GM18951 (cell line): ENCODE measurements at regions not wholly inside any gene's neighbourhood (a gene's known extent, or its start where the extent isn't known, plus 50 kb on each side); places are given as distances from the start of the nearest gene placed in this dataset.

Source experiments
- POLR2A ChIP-seq: IDR thresholded peaks from 4 replicates; pipeline ENCODE4 v1.6.1; 2011; ENCODE audit warnings: mild to moderate bottlenecking; ENCODE audit not compliant: insufficient read length, insufficient read depth; ENCODE audit errors: extremely low read depth
- in situ Hi-C: fragments of 300-500 bp; cut with MboI; formaldehyde crosslinking; loops from one replicate; pipeline ENCODE4 v1.12.0; 2022; ENCODE audit warnings: low sequenced_read_pairs, mixed read lengths, inconsistent platforms; ENCODE audit not compliant: unreplicated experiment

GRCh38 chr13:31433207-31433606, 233.4 kb downstream of the B3GLCT start:
- TF ChIP-seq POLR2A = no peak
- in situ Hi-C loops = loop anchor here (5.0 kb wide), 1 partner anchor 304 kb away; the partner anchor contains the start of gene RXFP2

DNA sequence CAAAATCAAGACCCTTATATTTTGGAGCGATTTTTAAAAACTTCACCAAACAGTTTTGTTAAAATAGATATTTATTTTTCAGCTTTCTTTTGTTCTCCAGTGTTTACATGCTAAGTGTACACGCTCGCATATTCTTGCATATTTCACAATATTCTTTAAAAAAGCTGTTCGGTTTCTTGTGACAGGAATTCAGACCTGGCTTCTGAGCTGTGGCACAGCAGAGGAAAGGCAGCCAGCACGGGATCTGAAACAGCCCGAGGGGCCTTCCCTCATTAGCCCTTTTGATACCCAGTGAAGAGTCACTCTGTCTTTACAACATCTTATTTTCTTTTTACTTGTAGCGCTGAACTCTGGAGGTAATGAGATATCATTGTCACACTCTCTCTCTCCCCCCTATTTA, 234.0 kb downstream of the B3GLCT start:
- in situ Hi-C loops = loop anchor here (5.0 kb wide), 1 partner anchor 304 kb away; the partner anchor contains the start of gene RXFP2
- TF ChIP-seq POLR2A = no peak

- no peak for TF ChIP-seq POLR2A
- in situ Hi-C loops = loop anchor here (5.0 kb wide), 1 partner anchor 303 kb away; the partner anchor contains the start of gene RXFP2
These were observed 234.8 kb downstream of the B3GLCT start for GRCh38 chr13:31434613-31435012.

DNA sequence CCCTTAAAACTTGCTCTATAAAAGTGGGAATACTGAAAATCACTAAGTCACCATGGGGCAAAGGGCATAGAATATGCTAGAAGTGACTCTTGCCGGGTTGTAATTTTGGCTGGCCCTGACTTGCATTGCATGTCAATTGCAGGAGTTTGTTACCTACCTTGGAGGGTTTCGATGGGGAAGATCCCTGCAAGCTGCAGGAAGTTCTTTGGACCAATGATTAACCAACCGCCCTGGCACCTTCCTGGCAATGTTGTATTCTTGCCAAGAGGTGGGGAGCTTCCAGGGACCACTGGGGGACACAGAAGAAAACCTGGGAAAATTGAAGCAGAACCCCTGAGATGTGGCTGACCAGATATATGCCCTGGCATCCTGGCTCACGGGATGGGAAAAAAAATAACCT, 235.8 kb downstream of the B3GLCT start:
- no peak for TF ChIP-seq POLR2A
- in situ Hi-C loops = no loop called here

DNA sequence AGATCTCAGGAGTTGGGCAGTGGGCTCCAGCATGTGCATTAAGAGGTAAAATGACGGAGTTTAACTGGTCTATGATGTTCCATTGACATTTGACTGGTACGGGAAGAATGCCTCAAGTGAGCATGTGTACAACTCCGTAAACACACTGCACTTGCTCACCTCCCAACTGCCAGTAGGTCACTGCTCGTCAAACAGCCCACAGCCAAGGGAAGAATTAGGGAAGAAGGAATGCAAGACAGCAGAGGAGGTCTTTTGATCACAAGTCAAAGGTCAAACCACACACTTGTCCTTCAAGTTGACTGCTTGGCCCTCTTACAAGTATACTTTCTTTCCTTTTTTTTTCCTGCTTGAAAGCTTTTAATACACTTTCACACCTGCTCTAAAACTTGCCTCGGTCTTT, 236.7 kb downstream of the B3GLCT start:
- in situ Hi-C loops = no loop called here
- no peak for TF ChIP-seq POLR2A

DNA sequence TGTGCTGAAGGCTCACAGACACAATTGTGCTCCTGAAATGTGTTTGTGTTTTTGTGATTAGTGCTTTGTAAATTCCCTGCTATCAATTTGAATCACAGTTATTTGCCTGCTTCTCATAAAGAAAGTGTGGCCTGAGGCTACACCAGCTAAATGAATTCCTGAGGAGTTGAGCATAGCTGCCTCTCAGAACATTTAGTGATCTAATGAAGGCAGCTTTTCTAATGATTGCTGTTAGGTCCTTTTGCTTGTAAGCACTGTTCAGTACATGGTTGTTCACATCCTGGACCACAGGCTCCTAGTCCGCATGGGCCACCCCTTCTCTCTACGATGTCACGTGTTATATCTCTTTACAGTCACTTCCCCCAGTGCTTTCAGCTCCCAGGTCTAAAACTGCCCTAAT, 238.2 kb downstream of the B3GLCT start:
- no peak for TF ChIP-seq POLR2A
- in situ Hi-C loops = no loop called here

DNA sequence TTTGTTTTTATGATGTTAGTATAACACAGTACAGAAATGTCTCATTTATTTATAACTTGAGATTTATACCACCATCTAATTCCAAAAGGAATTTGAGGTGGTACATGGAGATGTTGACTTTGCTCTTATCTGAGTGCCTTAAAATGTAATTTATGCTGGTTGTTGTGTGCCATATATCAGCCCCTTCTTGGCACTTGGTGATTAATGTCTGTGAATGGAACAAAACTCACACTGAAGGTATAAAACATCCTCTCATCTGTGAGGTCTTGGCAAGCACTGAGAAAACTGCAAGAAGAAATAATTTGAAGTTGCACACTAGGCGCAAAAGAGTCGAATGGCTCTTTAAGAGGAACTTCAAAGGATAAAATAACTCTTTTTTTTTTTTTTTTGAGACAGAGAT, 240.4 kb downstream of the B3GLCT start:
- in situ Hi-C loops = no loop called here
- TF ChIP-seq POLR2A = no peak

DNA sequence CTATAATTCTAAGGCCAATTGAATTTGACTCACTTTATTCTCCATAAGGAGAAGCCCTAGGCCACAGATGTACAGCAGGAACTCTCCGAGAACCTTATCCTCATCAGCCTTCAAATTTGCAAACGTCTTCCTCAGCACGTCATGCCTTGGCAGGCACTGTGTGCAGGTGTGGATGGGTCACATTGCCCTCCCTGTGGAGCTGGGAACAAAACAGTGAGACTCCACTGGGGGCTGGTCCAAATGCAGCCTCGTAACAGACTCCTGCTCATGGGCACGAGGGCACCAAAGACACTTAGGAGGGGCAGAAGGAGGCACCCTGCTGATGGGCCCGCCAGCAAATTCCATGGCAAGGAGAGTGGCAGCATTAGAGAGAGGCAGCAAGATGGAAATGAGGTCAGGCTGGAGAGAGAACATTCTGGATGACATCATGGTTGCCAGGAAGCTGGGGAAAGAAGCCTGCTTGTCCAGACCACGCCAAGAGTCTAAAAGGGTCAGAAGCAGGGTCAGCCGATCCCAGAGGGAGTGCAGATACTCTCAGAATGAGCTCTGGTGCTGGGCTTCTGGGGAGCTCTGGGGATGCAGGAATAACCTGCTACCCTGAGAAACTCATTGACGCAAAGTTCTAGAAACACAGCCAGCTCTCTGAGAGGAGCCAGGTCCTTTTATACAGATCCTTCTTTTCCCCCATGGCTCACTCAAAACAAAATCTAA, 242.2 kb downstream of the B3GLCT start:
- TF ChIP-seq POLR2A = no peak
- in situ Hi-C loops = no loop called here

DNA sequence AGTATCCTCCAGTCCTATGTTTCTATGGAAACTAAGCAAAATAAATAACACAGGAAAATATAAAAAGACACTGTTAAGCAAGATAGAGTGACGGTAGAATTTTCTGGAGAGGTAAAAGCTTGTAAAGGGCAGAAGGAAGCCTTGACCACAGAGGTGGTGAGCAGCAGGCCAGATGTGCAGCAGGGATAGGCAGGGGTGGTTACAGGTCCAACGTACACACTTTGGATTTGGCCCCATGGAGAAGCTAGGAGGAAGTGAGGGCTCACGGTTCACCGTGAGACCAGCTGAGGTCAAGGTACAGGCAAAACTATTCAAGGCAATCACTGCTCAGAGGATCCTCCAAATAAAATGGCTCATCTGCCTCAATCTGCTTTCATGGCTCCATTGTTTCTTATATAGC, 242.8 kb downstream of the B3GLCT start:
- in situ Hi-C loops = no loop called here
- TF ChIP-seq POLR2A = no peak

DNA sequence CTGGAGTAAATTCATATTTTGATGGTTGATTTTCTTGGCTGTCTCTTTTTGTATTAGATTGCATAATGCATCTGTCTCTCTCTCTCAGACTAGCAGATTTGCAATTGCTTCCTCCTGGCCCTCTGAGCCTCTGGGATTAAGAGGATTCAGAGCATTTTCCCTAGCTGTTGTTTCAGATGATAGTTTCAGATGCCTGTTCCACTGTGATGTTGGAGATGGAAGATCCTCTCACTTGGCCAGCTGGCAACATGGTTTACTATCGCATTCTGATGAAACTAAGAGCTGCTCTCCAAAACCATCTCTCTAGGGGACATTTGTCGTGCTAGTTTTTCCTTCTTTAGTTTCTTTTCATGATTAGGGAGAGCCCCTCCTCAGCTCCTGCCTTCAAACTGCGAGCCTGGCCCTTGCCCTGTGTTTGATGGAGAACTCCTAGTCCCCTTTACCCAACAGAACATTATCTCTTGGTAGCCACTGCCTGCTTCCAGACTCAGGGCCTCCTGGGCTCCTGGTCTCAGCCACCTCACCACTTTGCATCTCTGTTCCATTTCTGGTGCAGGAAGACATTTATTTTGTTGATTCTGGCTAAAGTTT, 244.6 kb downstream of the B3GLCT start:
- in situ Hi-C loops = no loop called here

GRCh38 chr13:31452525-31452924, 252.8 kb downstream of the B3GLCT start:
- TF ChIP-seq POLR2A = no peak
- in situ Hi-C loops = no loop called here

More for the DNA sequence above, 244.6 kb downstream of the B3GLCT start:
- TF ChIP-seq POLR2A = no peak

DNA sequence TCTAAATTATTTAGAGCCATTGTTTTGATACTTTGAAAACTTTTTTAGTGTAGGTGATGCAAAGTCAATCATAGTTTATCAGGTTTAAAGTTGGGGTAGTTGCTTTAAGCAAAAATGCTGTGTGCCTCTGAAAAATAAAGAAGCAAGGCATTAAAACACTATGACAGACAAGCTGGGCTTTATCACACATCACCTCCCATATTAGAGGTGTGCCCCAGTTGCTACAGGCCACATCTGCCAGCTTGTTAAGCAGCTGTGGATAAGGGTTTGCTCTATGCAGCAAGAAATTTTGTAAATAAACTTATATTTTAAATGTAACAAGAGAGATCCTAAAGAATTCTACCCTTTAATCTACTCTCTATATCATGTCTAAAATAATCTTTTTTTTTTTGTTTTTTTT, 255.8 kb downstream of the B3GLCT start:
- no peak for TF ChIP-seq POLR2A
- in situ Hi-C loops = no loop called here

- TF ChIP-seq POLR2A = no peak
- in situ Hi-C loops = no loop called here
These were observed 256.3 kb downstream of the B3GLCT start for GRCh38 chr13:31456056-31456455.

DNA sequence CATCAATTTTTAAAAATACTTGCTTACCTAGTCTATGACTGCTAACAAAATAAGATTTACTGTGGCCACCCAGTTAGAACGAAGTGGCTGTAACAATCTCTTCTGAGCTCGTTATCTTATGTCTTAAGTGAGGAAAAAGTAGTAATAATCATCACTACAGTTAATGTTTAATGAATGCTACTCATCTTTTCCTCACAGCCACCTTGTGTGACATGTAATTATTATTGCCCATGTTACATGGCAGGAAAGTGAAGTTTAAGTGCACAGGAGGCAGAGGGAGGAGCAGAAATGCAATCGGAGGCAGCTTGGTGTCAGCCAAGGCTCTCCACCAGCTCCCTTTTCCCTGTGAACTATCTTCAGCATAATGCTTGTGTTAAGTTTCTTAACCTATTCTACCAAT, 260.3 kb downstream of the B3GLCT start:
- in situ Hi-C loops = no loop called here
- TF ChIP-seq POLR2A = no peak
